GM12878 (cell line): ENCODE measurements at regions not wholly inside any gene's neighbourhood (a gene's known extent, or its start where the extent isn't known, plus 50 kb on each side); places are given as distances from the start of the nearest gene placed in this dataset.

Experiments used
- ATAC-seq: fragments of 200-7000 bp; cut with Tn5 transposase; 3 replicates; pipeline ENCODE4 v1.9.1; 2020; ENCODE audit warnings: mild to moderate bottlenecking, moderate library complexity
- BruUV-seq: library from RNA; stranded (reverse); fragments of 400-500 nt; replicated peaks from 2 replicates; lab custom pipeline; 2021; lab: Mats Ljungman, UMichigan
- CTCF ChIA-PET: fragments of 300-600 bp; sonication (Branson Sonifier 250); formaldehyde crosslinking; extraction: SDS; loops from one replicate; lab custom pipeline; 2021; ENCODE audit warnings: inconsistent platforms; lab: Yijun Ruan, JAX
- POLR2A ChIA-PET: fragments of 350-600 bp; formaldehyde crosslinking; extraction: SDS; loops from one replicate; lab custom pipeline; 2021; ENCODE audit warnings: inconsistent platforms; lab: Charles Lee
- RAD21 ChIA-PET: fragments of 300-600 bp; sonication (Branson Sonifier 250); formaldehyde crosslinking; loops from one replicate; lab custom pipeline; 2023; ENCODE audit warnings: antibody characterized with exemption; ENCODE audit not compliant: unreplicated experiment; lab: Charles Lee
- SMC1A ChIA-PET: fragments of 300-600 bp; sonication (Branson Sonifier 250); formaldehyde crosslinking; loops from one replicate; lab custom pipeline; 2023; ENCODE audit not compliant: unreplicated experiment, uncharacterized antibody; lab: Charles Lee
- DNase-seq: peaks from one replicate; pipeline ENCODE4 v3.0.0-alpha.2; 2011; ENCODE audit warnings: low read depth, low spot score
- FAIRE-seq: peaks from 3 replicates; lab custom pipeline; 2011; peaks lifted over from hg19 to GRCh38; lab: Jason Lieb, UNC
- H2AFZ ChIP-seq: 2 replicates; pipeline ENCODE4 v1.6.0; 2011; ENCODE audit warnings: low read depth, low read length, control low read depth; ENCODE audit not compliant: control insufficient read depth
- H3K27ac ChIP-seq: 2 replicates; pipeline ENCODE4 v1.5.1; 2011; ENCODE audit warnings: control low read depth; ENCODE audit not compliant: control insufficient read depth, insufficient read depth
- H3K27me3 ChIP-seq, 2 experiments: replicated peaks in 1 of 2; 2 replicates each; pipeline versions ENCODE4 v1.6.0 to v1.6.1; 2011; ENCODE audit warnings: low read length in 1 of 2; ENCODE audit not compliant: control insufficient read depth in 2 of 2, insufficient read depth in 2 of 2
- H3K36me3 ChIP-seq, 2 experiments: 2 replicates each; pipeline ENCODE4 v1.5.1; 2011; ENCODE audit warnings: low read length in 1 of 2; ENCODE audit not compliant: control insufficient read depth in 2 of 2, insufficient read depth in 2 of 2
- H3K4me1 ChIP-seq: 2 replicates; pipeline ENCODE4 v1.6.1; 2011; ENCODE audit warnings: mild to moderate bottlenecking, low read length, moderate library complexity, mixed read lengths; ENCODE audit not compliant: control insufficient read depth, insufficient read depth
- H3K4me2 ChIP-seq: 2 replicates; pipeline ENCODE4 v1.6.0; 2011; ENCODE audit warnings: control low read depth; ENCODE audit not compliant: control insufficient read depth, insufficient read depth
- H3K4me3 ChIP-seq: fragments of 200-600 bp; sonication (generic); 2 replicates; pipeline ENCODE4 v1.5.1; 2016
- H3K79me2 ChIP-seq: 2 replicates; pipeline ENCODE4 v1.6.0; 2011; ENCODE audit warnings: low read length; ENCODE audit not compliant: control insufficient read depth, insufficient read depth
- H3K9ac ChIP-seq: 2 replicates; pipeline ENCODE4 v1.8.0; 2011; ENCODE audit warnings: low read length, control low read depth, mixed read lengths; ENCODE audit not compliant: control insufficient read depth, insufficient read depth
- H3K9me3 ChIP-seq: replicated peaks from 3 replicates; pipeline ENCODE4 v1.5.1; 2011; ENCODE audit warnings: mild to moderate bottlenecking, low read length; ENCODE audit not compliant: control insufficient read depth, insufficient read depth
- H4K20me1 ChIP-seq: 2 replicates; pipeline ENCODE4 v1.6.0; 2011; ENCODE audit not compliant: control insufficient read depth, insufficient read depth
- ESRRA ChIP-seq: IDR thresholded peaks from 2 replicates; pipeline ENCODE4 v1.6.1; 2012; ENCODE audit warnings: mild to moderate bottlenecking, low read length, improper control_type of control experiment
- HDGF ChIP-seq: fragments of 450-650 bp; IDR thresholded peaks from 2 replicates; pipeline ENCODE4 v1.6.1; 2016; ENCODE audit warnings: antibody characterized with exemption
- IKZF2 ChIP-seq, 2 experiments: fragments of 450-650 bp; IDR thresholded peaks; 2 replicates each; pipeline ENCODE4 v1.6.1; 2017; ENCODE audit warnings: mild to moderate bottlenecking in 2 of 2, moderate library complexity in 2 of 2
- MTA3 ChIP-seq: IDR thresholded peaks from 2 replicates; pipeline ENCODE4 v1.6.1; 2012; ENCODE audit warnings: low read length, inconsistent platforms, borderline replicate concordance
- NR2C1 ChIP-seq: fragments of 450-650 bp; IDR thresholded peaks from 2 replicates; pipeline ENCODE4 v1.6.1; 2017; ENCODE audit warnings: antibody characterized with exemption, mild to moderate bottlenecking, moderate library complexity
- PKNOX1 ChIP-seq: fragments of 450-650 bp; IDR thresholded peaks from 2 replicates; pipeline ENCODE4 v1.6.1; 2016; ENCODE audit warnings: mild to moderate bottlenecking
- SIN3A ChIP-seq: IDR thresholded peaks from 2 replicates; pipeline ENCODE4 v1.6.1; 2012; ENCODE audit warnings: low read depth, low read length, improper control_type of control experiment
- SPI1 ChIP-seq: IDR thresholded peaks from 2 replicates; pipeline ENCODE4 v1.6.1; 2011; ENCODE audit warnings: low read depth, mild to moderate bottlenecking, low read length, moderate library complexity, borderline replicate concordance; ENCODE audit not compliant: insufficient read depth
- USF2 ChIP-seq: IDR thresholded peaks from 2 replicates; pipeline ENCODE4 v1.6.1; 2011; ENCODE audit warnings: low read depth, low read length, improper control_type of control experiment, borderline replicate concordance
- YBX1 ChIP-seq: fragments of 450-650 bp; IDR thresholded peaks from 2 replicates; pipeline ENCODE4 v1.6.1; 2016; ENCODE audit warnings: antibody characterized with exemption
- ZNF24 ChIP-seq: fragments of 450-650 bp; IDR thresholded peaks from 2 replicates; pipeline ENCODE4 v1.6.1; 2017; ENCODE audit warnings: antibody characterized with exemption, mild to moderate bottlenecking
- ZNF384 ChIP-seq: IDR thresholded peaks from 2 replicates; pipeline ENCODE4 v1.6.1; 2012; ENCODE audit warnings: low read depth, mild to moderate bottlenecking, low read length, improper control_type of control experiment, borderline replicate concordance
- WGBS: methylation state at CpG from one replicate; pipeline ENCODE4 v1.1.6; 2016; ENCODE audit warnings: low lambda C conversion rate; ENCODE audit not compliant: insufficient replicate concordance, insufficient coverage; ENCODE audit errors: missing lambda C conversion rate; 5-methylcytosine and 5-hydroxymethylcytosine counted together
- in situ Hi-C: fragments of 300-500 bp; cut with MboI; formaldehyde crosslinking; loops from 9 replicates; pipeline ENCODE4 v1.14.3; 2018; ENCODE audit warnings: mixed read lengths
- intact Hi-C: fragments of 100-400 bp; cut with micrococcal nuclease; formaldehyde crosslinking; loops from one replicate; pipeline ENCODE4 v1.14.2; 2022; ENCODE audit not compliant: unreplicated experiment
- TF ChIP-seq, protein P1 (sequence below): IDR thresholded peaks from 2 replicates; pipeline ENCODE4 v1.6.1; 2012; ENCODE audit warnings: low read depth, low read length, improper control_type of control experiment

GRCh38 chr7:70919481-70920073 is 212.4 kb upstream of the GALNT17 start:
- no TSS peak for BruUV-seq
- CTCF ChIA-PET, result no interaction called here
- Histone ChIP-seq H3K27me3 (no peaks in the 10 kb centered on the region), H2AFZ (no peak overlapping the region), H3K27ac (no peak overlapping the region), H3K4me2 (no peak overlapping the region), H3K4me3 (no peak overlapping the region), H3K36me3 (no peaks in the 10 kb centered on the region), H4K20me1 (no peaks in the 10 kb centered on the region), H3K9me3 (no peaks in the 10 kb centered on the region), H3K4me1 (no peaks in the 10 kb centered on the region)
- RAD21 ChIA-PET, result no interaction called here
- WGBS, result 47% methylated on average over 4 of the region's 4 CpGs
- intact Hi-C loops (no loop called here), in situ Hi-C loops (no loop called here)
- ATAC-seq (no peak), FAIRE-seq (no peak), DNase-seq (no peak)
- POLR2A ChIA-PET, result no interaction called here
- SMC1A ChIA-PET, result interaction anchor here (0.6 kb wide), 2 partner anchors 16 to 141 kb away, joined by 3 read pairs; no protein-coding TSS in a partner anchor
- TF ChIP-seq NR2C1 (no peak), PKNOX1 (no peak), ZNF384 (no peak), YBX1 (no peak), ESRRA (no peak), ZNF24 (no peak), HDGF (no peak)
- TF ChIP-seq, all 136 proteins: peak for 0
- Histone ChIP-seq H3K79me2 (no peaks in the 10 kb centered on the region), H3K9ac (no peak overlapping the region)

- Histone ChIP-seq H3K27ac (no peak overlapping the region), H3K4me1 (no peaks in the 10 kb centered on the region), H3K9me3 (no peaks in the 10 kb centered on the region), H2AFZ (no peak overlapping the region), H4K20me1 (no peaks in the 10 kb centered on the region), H3K36me3 (no peaks in the 10 kb centered on the region), H3K4me2 (no peak overlapping the region), H3K79me2 (no peaks in the 10 kb centered on the region), H3K9ac (no peak overlapping the region), H3K4me3 (no peak overlapping the region), H3K27me3 (no peaks in the 10 kb centered on the region)
- ChIA-PET SMC1A (no interaction called here), POLR2A (no interaction called here), CTCF (no interaction called here), RAD21 (no interaction called here)
- no TSS peak for BruUV-seq
- FAIRE-seq (no peak), DNase-seq (no peak), ATAC-seq (no peak)
- TF ChIP-seq USF2 (no peak), MTA3 (no peak), IKZF2 (IDR thresholded peaks at IDR 0.05) (no peak), SPI1 (no peak), SIN3A (no peak)
- TF ChIP-seq, protein P1, sequence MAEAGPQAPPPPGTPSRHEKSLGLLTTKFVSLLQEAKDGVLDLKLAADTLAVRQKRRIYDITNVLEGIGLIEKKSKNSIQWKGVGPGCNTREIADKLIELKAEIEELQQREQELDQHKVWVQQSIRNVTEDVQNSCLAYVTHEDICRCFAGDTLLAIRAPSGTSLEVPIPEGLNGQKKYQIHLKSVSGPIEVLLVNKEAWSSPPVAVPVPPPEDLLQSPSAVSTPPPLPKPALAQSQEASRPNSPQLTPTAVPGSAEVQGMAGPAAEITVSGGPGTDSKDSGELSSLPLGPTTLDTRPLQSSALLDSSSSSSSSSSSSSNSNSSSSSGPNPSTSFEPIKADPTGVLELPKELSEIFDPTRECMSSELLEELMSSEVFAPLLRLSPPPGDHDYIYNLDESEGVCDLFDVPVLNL, result no peak
- in situ Hi-C loops (no loop called here), intact Hi-C loops (no loop called here)
- WGBS, result 0% methylated on average over 1 of the region's 1 CpG
Observed at GRCh38 chr7:70920876-70921275, 211.1 kb upstream of the GALNT17 start.
